ENCODE measurements at regions not wholly inside any gene's neighbourhood (a gene's known extent, or its start where the extent isn't known, plus 50 kb on each side); places are given as distances from the start of the nearest gene placed in this dataset.

DNA sequence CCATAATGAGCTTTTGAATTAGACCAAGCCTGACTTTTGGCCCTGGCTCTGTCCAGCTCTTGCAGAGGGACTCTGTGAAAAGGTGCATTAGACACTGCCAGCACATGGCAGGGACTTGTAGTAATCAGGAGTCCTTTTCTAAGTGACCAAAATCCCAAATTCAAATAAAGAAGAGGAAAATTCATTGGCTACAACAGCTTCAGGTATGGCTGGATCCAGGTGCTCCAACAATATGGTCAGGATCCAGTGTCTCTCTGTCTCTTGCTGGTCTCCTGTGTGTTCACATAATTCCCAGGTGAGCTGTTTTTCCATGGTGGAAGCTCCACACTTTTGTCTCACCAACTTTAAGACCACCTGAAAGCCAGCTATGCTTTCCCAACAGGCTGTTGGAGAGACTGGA is 358.8 kb upstream of the TNRC6C start:
- TF ChIP-seq, protein P1, sequence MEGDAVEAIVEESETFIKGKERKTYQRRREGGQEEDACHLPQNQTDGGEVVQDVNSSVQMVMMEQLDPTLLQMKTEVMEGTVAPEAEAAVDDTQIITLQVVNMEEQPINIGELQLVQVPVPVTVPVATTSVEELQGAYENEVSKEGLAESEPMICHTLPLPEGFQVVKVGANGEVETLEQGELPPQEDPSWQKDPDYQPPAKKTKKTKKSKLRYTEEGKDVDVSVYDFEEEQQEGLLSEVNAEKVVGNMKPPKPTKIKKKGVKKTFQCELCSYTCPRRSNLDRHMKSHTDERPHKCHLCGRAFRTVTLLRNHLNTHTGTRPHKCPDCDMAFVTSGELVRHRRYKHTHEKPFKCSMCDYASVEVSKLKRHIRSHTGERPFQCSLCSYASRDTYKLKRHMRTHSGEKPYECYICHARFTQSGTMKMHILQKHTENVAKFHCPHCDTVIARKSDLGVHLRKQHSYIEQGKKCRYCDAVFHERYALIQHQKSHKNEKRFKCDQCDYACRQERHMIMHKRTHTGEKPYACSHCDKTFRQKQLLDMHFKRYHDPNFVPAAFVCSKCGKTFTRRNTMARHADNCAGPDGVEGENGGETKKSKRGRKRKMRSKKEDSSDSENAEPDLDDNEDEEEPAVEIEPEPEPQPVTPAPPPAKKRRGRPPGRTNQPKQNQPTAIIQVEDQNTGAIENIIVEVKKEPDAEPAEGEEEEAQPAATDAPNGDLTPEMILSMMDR (conservative IDR thresholded peaks at IDR 0.05; ENCODE audit: low read depth, low read length), result no peak
- no peak overlapping the region for H3K4me3 ChIP-seq (ENCODE audit: low read length)
- DNase-seq (ENCODE audit: low read depth), result no peak

DNA sequence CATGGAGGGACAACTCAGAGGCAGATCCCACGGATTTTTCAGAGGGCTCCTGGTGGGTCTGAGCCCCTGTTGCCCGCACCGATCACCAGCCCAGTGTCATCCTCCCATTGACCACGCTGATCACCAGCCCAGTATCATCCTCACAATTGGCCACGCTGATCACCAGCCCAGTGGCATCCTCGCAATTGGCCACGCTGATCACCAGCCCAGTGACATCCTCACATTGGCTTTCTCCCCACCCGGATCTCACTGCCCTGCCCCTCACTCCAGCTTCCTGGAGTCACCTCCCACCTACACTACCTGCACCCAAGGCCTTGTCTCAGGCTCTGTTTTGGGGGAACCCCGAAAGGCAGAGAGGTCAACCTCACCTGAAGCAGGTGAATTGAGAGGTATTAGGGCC is 358.2 kb upstream of the TNRC6C start:
- DNase-seq (ENCODE audit: low read depth), result no peak
- H3K4me3 ChIP-seq (ENCODE audit: low read length), result no peak overlapping the region
- TF ChIP-seq, protein P1 (conservative IDR thresholded peaks at IDR 0.05; ENCODE audit: low read depth, low read length), result no peak

DNA sequence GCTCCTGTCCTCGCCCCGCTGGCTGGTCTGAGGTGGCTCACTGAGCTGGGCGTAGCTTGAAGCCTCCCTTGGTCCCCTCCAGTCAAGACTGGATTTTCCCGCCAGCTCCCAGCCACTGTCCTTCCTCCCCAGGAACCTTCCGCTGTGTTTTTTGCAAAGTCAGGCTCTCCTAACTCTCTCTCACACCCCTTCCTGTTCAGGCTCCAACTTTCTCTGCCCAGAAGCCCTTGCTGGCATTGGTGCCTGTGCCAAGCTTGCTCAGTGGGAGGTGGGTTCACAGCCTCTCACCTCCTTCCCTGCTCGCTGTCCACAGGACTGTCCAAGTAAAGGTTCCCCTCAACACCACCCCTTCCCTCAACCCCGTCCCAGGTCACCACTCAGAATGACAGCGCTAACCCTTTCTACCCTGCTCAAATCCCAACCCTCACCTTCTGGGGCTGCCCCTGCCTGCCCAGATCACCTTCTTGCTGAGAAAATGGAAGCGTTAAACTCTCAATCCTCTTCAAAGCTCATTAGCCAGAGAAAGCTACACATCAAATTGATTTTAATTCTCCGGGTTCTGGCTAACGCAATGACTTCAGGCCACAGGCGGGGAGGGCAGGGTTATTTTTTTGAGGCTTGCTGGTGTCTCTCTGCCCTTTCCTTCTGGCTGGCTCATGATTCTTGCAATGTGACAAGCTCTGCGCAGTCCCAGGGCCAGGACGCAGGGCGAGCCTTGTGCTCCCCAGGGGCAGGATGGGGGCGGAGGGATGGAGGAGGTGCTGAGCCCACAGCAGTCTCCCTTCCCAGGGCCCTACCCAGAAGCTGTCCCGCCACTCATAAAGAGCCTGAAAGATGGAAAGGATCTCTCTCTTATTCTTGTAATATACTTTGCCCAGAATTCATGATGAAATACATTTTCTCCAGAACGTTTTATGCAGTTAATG is 357.2 kb upstream of the TNRC6C start:
- no peak overlapping the region for H3K4me3 ChIP-seq (ENCODE audit: low read length)
- no peak for DNase-seq (ENCODE audit: low read depth)
- TF ChIP-seq, protein P1 (conservative IDR thresholded peaks at IDR 0.05; ENCODE audit: low read depth, low read length), result no peak

DNA sequence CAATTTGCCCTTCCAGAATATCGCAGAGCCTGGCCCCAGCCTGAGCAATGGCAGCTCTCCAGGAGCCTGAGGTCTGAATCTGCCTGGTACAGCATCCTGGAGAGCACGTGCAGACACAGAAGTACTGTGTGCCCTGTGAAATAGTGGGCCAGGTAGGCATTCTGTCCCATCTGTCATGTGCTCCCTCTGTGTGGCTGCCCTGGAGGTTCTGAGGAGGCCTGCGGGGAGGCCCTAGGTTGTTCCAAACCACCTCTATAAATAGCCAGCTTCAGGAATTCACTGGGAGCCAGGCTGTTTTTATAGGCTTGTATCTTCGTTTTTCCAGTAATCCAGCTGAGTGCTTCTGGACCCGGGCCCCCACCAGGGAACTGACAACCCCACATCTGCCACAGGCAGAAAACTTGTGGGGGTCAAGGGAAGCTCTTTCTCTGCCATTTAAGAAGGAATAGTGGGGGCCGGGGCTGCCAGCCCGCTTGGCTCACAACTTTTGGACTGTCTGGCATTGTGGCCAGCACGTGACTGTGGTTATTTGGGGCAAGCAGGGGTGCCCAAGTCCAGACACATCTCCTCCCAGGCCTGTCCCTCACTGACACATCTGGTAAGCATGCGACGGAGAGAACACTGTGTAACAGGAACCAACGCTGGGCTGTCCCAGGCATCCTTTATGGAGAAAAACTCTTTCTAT is 356.3 kb upstream of the TNRC6C start:
- H3K4me3 ChIP-seq (ENCODE audit: low read length), result no peak overlapping the region
- TF ChIP-seq, protein P1 (conservative IDR thresholded peaks at IDR 0.05; ENCODE audit: low read depth, low read length), result no peak
- no peak for DNase-seq (ENCODE audit: low read depth)

DNA sequence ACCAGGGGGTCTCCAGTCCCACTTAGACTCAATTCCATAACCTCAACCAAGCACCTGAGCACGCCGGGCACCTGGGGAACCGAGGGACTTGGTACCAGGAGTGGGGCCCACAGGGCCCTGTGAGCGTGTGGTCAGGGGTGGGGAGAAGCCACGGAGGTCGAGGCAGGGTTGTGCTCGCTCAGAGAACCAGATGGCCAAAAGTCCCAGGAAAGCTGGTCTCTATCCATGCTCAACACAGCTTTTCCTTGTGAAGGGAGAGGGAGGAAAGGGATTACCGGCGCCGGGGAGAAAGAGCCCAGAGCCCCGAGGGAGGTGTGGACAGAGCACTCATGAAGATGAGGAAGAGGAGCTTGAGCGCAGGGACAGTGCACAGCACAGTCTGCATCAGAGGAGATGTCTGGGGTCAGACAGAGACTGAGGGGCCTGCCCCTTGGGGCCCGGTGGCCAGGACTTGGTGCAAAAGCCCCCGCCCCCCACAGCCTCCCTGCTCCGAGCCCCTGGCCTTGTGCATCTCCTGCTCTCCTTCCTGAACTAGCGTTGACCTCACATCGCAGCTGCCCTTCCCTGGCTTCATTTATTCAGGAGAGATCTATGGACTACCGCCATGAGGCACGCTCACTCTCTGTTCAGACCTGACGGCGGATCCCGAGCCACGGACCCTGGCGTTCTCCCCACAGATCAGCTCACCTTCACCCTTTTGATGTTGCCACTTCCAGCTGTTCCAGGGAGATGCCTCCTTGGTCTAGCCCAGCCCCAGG is 355.4 kb upstream of the TNRC6C start:
- no peak for DNase-seq (ENCODE audit: low read depth)
- no peak overlapping the region for H3K4me3 ChIP-seq (ENCODE audit: low read length)
- TF ChIP-seq, protein P1 (conservative IDR thresholded peaks at IDR 0.05; ENCODE audit: low read depth, low read length), result no peak

DNA sequence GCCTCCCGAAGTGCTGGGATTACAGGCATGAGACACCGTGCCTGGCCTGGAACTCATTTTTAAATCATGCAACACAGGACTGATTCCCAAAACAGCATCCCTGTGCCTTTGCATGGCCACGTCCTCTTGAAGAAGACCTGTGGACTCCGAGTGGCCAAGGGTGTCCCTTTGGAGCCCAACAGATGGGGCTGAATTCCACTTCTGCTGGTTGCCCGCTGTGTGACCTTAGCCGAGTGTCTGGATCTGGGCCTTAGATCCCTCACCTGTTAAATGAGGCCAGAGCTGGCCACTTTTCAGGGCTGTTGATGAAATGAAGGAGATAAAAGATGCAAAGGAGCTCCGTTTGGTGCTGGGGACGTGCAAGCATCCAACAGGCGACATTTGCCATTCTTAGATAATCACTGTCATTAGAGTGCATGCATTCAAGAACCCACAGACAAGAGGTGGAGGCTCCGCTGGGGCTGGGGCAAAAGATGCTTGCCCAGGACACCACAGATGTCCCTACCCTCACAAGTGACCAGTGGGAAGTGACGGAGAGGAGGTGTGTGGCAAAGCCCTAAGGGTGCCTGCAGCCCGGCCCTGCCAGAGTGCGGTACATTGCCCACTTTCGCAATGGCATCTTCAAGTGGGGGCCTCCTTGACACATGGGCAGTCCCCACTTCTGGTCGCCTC is 354.1 kb upstream of the TNRC6C start:
- no peak for DNase-seq (ENCODE audit: low read depth)
- TF ChIP-seq, protein P1 (conservative IDR thresholded peaks at IDR 0.05; ENCODE audit: low read depth, low read length), result no peak
- no peak overlapping the region for H3K4me3 ChIP-seq (ENCODE audit: low read length)
